ENCODE measurements at regions not wholly inside any gene's neighbourhood (a gene's known extent, or its start where the extent isn't known, plus 50 kb on each side); places are given as distances from the start of the nearest gene placed in this dataset.

DNA sequence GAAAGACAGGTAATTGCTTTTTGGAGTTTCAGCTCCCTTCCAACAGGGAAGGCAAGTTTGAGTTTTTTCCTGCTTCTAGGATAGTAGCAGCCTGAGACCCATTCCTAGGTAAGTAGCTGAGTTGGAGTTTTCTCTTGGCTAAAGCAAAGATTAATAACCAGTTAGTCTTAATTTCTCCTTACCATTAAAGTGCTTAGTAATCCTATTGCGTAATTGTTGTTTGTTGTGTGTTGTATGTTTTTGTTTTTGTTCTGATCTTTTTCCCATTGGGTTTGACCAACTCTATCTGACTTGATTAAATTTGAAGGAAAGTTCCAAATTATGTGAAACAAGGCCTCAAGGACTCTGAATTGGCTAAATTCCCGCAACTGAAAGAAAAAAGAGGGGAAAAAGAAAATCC, 83.5 kb downstream of the TBX22 start:
- no peak overlapping the region for H4K5ac ChIP-seq (ENCODE audit: low read length)
- no peaks in the 10 kb centered on the region for H3K4me1 ChIP-seq (ENCODE audit: control insufficient read depth, low read depth, low read length)
- H3K27ac ChIP-seq (ENCODE audit: low read depth, low read length) = no peak overlapping the region
- H3K36me3 ChIP-seq (ENCODE audit: control insufficient read depth, insufficient read depth, low read length) = no peaks in the 10 kb centered on the region
- H3K4me2 ChIP-seq (ENCODE audit: low read length) = no peak overlapping the region
- H3K23ac ChIP-seq (ENCODE audit: low read length) = no peak overlapping the region
- WGBS (ENCODE audit: extremely low coverage, insufficient coverage, low lambda C conversion rate) = no CpG with 5 or more reads among the region's 2 CpGs
- no peaks in the 10 kb centered on the region for H3K79me2 ChIP-seq (ENCODE audit: control insufficient read depth, insufficient read depth, low read length)
- no peak overlapping the region for H3K9ac ChIP-seq (ENCODE audit: low read length)
- no peak overlapping the region for H2BK5ac ChIP-seq (ENCODE audit: low read length)
- no peak overlapping the region for H2BK15ac ChIP-seq (replicated peaks; ENCODE audit: low read depth)
- DNase-seq = no peak
- H2BK120ac ChIP-seq (ENCODE audit: low read depth, low read length) = no peak overlapping the region
- no peak overlapping the region for H3K4ac ChIP-seq (ENCODE audit: low read depth, low read length)
- no peak overlapping the region for H4K8ac ChIP-seq (ENCODE audit: low read depth, low read length)
- no peak overlapping the region for H3K18ac ChIP-seq (ENCODE audit: low read length)
- no peak overlapping the region for H3K4me3 ChIP-seq (ENCODE audit: low read length)
- H3K56ac ChIP-seq (ENCODE audit: low read length) = no peak overlapping the region
- H2AK5ac ChIP-seq (ENCODE audit: low read length) = no peak overlapping the region
- H3K27me3 ChIP-seq (ENCODE audit: insufficient read depth, low read length, poor library complexity) = no peaks in the 10 kb centered on the region
- no peaks in the 10 kb centered on the region for H3K79me1 ChIP-seq (ENCODE audit: low read length)

DNA sequence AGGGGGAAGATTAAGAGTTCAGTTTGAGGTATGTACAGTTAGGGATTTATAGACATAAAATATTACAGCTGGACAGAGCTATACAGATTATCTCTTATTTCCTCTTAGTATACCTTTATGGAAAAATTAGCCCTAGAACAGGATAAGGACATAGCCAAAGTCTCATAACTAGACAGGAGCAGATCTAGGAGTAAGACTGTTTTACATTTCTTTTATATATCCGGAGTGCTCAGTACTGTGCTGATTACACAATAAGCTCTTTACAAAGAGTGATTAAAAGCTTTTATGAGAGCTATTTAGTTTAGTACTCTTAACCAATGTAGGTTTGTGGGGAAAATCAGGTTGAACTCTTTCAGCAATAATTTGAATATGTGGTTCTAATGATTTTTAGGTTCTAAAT, 105.8 kb downstream of the TBX22 start:
- no peak overlapping the region for H3K9ac ChIP-seq (ENCODE audit: low read length)
- no peaks in the 10 kb centered on the region for H3K79me1 ChIP-seq (ENCODE audit: low read length)
- no peak for DNase-seq
- no peaks in the 10 kb centered on the region for H3K4me1 ChIP-seq (ENCODE audit: control insufficient read depth, low read depth, low read length)
- no peak overlapping the region for H3K4ac ChIP-seq (ENCODE audit: low read depth, low read length)
- H4K5ac ChIP-seq (ENCODE audit: low read length) = no peak overlapping the region
- H3K27me3 ChIP-seq (ENCODE audit: insufficient read depth, low read length, poor library complexity) = no peaks in the 10 kb centered on the region
- no peak overlapping the region for H2BK5ac ChIP-seq (ENCODE audit: low read length)
- no peaks in the 10 kb centered on the region for H3K79me2 ChIP-seq (ENCODE audit: control insufficient read depth, insufficient read depth, low read length)
- no peak overlapping the region for H3K18ac ChIP-seq (ENCODE audit: low read length)
- no peak overlapping the region for H2BK15ac ChIP-seq (replicated peaks; ENCODE audit: low read depth)
- H2AK5ac ChIP-seq (ENCODE audit: low read length) = no peak overlapping the region
- H2BK120ac ChIP-seq (ENCODE audit: low read depth, low read length) = no peak overlapping the region
- no peak overlapping the region for H3K4me3 ChIP-seq (ENCODE audit: low read length)
- H3K23ac ChIP-seq (ENCODE audit: low read length) = no peak overlapping the region
- no peaks in the 10 kb centered on the region for H3K36me3 ChIP-seq (ENCODE audit: control insufficient read depth, insufficient read depth, low read length)
- no CpG with 5 or more reads among the region's 1 CpG for WGBS (ENCODE audit: extremely low coverage, insufficient coverage, low lambda C conversion rate)
- no peak overlapping the region for H3K56ac ChIP-seq (ENCODE audit: low read length)
- H3K4me2 ChIP-seq (ENCODE audit: low read length) = no peak overlapping the region
- H4K8ac ChIP-seq (ENCODE audit: low read depth, low read length) = no peak overlapping the region
- no peak overlapping the region for H3K27ac ChIP-seq (ENCODE audit: low read depth, low read length)

DNA sequence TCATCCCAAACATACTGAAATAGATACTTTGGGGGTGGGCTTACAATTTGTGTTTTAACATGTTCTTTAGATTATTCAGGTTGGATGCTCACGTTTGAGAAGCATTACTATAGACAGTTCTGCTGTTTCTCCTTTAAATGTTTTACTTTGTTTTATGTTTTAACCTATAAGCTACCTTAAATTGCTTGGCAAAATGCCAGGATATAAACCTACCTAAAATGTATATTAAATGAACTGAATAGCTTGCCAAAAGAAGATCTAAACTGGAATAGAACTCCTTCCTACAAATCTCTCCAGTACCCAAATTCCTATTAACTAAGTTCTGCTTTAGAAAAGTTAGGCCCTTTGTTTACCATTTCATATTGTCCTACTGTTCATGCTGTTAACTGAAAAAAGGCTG, 124.4 kb downstream of the TBX22 start:
- no peaks in the 10 kb centered on the region for H3K36me3 ChIP-seq (ENCODE audit: control insufficient read depth, insufficient read depth, low read length)
- H3K9ac ChIP-seq (ENCODE audit: low read length) = no peak overlapping the region
- H3K79me2 ChIP-seq (ENCODE audit: control insufficient read depth, insufficient read depth, low read length) = no peaks in the 10 kb centered on the region
- no peak overlapping the region for H3K4me3 ChIP-seq (ENCODE audit: low read length)
- no peak overlapping the region for H2BK15ac ChIP-seq (replicated peaks; ENCODE audit: low read depth)
- H3K4ac ChIP-seq (ENCODE audit: low read depth, low read length) = no peak overlapping the region
- no peak overlapping the region for H3K4me2 ChIP-seq (ENCODE audit: low read length)
- H3K27ac ChIP-seq (ENCODE audit: low read depth, low read length) = no peak overlapping the region
- H4K8ac ChIP-seq (ENCODE audit: low read depth, low read length) = no peak overlapping the region
- no peak overlapping the region for H4K5ac ChIP-seq (ENCODE audit: low read length)
- no peak overlapping the region for H3K18ac ChIP-seq (ENCODE audit: low read length)
- no CpG with 5 or more reads among the region's 1 CpG for WGBS (ENCODE audit: extremely low coverage, insufficient coverage, low lambda C conversion rate)
- no peaks in the 10 kb centered on the region for H3K79me1 ChIP-seq (ENCODE audit: low read length)
- H3K27me3 ChIP-seq (ENCODE audit: insufficient read depth, low read length, poor library complexity) = no peaks in the 10 kb centered on the region
- no peak overlapping the region for H3K56ac ChIP-seq (ENCODE audit: low read length)
- H2BK5ac ChIP-seq (ENCODE audit: low read length) = no peak overlapping the region
- no peaks in the 10 kb centered on the region for H3K4me1 ChIP-seq (ENCODE audit: control insufficient read depth, low read depth, low read length)
- H2AK5ac ChIP-seq (ENCODE audit: low read length) = no peak overlapping the region
- no peak for DNase-seq
- H2BK120ac ChIP-seq (ENCODE audit: low read depth, low read length) = no peak overlapping the region
- H3K23ac ChIP-seq (ENCODE audit: low read length) = no peak overlapping the region

DNA sequence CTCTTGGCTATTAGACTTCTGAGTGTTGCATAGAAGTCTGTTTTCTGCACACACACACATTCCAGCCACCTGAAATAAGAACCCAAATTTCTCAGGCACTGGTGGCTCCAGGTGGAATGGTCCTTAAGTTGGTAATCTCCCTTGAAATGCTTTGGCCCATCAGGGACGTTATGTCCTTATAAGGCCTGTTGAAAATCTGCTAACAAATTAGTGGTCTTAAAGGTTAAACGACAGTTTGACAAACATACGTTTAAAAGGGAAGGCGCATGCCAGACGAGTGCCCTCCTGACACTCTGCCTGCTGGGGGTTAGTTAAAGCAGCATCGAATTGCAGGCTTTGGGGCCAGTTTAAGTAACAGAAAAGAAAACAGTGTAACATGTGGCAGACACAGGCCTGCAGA, 125.0 kb downstream of the TBX22 start:
- H2BK120ac ChIP-seq (ENCODE audit: low read depth, low read length) = no peak overlapping the region
- H3K4me3 ChIP-seq (ENCODE audit: low read length) = no peak overlapping the region
- no peak overlapping the region for H2AK5ac ChIP-seq (ENCODE audit: low read length)
- H4K8ac ChIP-seq (ENCODE audit: low read depth, low read length) = no peak overlapping the region
- no peak overlapping the region for H2BK5ac ChIP-seq (ENCODE audit: low read length)
- H4K5ac ChIP-seq (ENCODE audit: low read length) = no peak overlapping the region
- no peaks in the 10 kb centered on the region for H3K27me3 ChIP-seq (ENCODE audit: insufficient read depth, low read length, poor library complexity)
- DNase-seq = peak; percentile 24
- no peak overlapping the region for H3K4ac ChIP-seq (ENCODE audit: low read depth, low read length)
- H3K36me3 ChIP-seq (ENCODE audit: control insufficient read depth, insufficient read depth, low read length) = no peaks in the 10 kb centered on the region
- no peak overlapping the region for H3K27ac ChIP-seq (ENCODE audit: low read depth, low read length)
- no peak overlapping the region for H3K56ac ChIP-seq (ENCODE audit: low read length)
- H3K79me2 ChIP-seq (ENCODE audit: control insufficient read depth, insufficient read depth, low read length) = no peaks in the 10 kb centered on the region
- H3K18ac ChIP-seq (ENCODE audit: low read length) = no peak overlapping the region
- WGBS (ENCODE audit: extremely low coverage, insufficient coverage, low lambda C conversion rate) = no CpG with 5 or more reads among the region's 6 CpGs
- no peak overlapping the region for H3K23ac ChIP-seq (ENCODE audit: low read length)
- no peak overlapping the region for H2BK15ac ChIP-seq (replicated peaks; ENCODE audit: low read depth)
- no peak overlapping the region for H3K4me2 ChIP-seq (ENCODE audit: low read length)
- H3K79me1 ChIP-seq (ENCODE audit: low read length) = no peaks in the 10 kb centered on the region
- no peak overlapping the region for H3K9ac ChIP-seq (ENCODE audit: low read length)
- no peaks in the 10 kb centered on the region for H3K4me1 ChIP-seq (ENCODE audit: control insufficient read depth, low read depth, low read length)

DNA sequence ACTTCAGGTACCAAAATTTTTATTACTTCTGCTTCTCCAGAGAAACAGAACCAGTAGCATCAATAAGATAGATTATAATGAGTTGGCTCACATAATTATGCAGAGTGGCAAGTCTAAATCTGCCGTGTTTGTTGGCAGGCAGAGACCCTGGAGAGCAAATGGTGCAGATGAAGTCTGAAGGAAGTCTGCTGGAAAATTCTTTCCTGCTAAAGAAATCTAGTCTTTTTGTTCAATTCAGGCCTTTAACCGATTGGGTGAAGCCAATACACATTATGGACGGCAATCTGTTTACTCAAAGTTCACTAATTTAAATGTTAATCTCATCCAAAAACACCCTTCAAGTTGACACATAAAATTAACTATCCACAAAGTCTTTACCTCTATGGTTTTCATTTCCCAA, 156.0 kb downstream of the TBX22 start:
- Histone ChIP-seq H3K56ac (ENCODE audit: low read length) (no peak overlapping the region), H3K4ac (ENCODE audit: low read depth, low read length) (no peak overlapping the region), H2AK5ac (ENCODE audit: low read length) (no peak overlapping the region), H3K18ac (ENCODE audit: low read length) (no peak overlapping the region), H3K4me3 (ENCODE audit: low read length) (no peak overlapping the region), H3K79me1 (ENCODE audit: low read length) (no peaks in the 10 kb centered on the region), H4K5ac (ENCODE audit: low read length) (no peak overlapping the region), H3K27ac (ENCODE audit: low read depth, low read length) (no peak overlapping the region), H3K9ac (ENCODE audit: low read length) (no peak overlapping the region), H3K4me1 (ENCODE audit: control insufficient read depth, low read depth, low read length) (no peaks in the 10 kb centered on the region), H2BK5ac (ENCODE audit: low read length) (no peak overlapping the region), H3K79me2 (ENCODE audit: control insufficient read depth, insufficient read depth, low read length) (no peaks in the 10 kb centered on the region), H3K4me2 (ENCODE audit: low read length) (no peak overlapping the region), H3K27me3 (ENCODE audit: insufficient read depth, low read length, poor library complexity) (no peaks in the 10 kb centered on the region), H4K8ac (ENCODE audit: low read depth, low read length) (no peak overlapping the region), H2BK120ac (ENCODE audit: low read depth, low read length) (no peak overlapping the region), H2BK15ac (replicated peaks; ENCODE audit: low read depth) (no peak overlapping the region), H3K23ac (ENCODE audit: low read length) (no peak overlapping the region), H3K36me3 (ENCODE audit: control insufficient read depth, insufficient read depth, low read length) (no peaks in the 10 kb centered on the region)
- no CpG with 5 or more reads among the region's 3 CpGs for WGBS (ENCODE audit: extremely low coverage, insufficient coverage, low lambda C conversion rate)
- DNase-seq = no peak

DNA sequence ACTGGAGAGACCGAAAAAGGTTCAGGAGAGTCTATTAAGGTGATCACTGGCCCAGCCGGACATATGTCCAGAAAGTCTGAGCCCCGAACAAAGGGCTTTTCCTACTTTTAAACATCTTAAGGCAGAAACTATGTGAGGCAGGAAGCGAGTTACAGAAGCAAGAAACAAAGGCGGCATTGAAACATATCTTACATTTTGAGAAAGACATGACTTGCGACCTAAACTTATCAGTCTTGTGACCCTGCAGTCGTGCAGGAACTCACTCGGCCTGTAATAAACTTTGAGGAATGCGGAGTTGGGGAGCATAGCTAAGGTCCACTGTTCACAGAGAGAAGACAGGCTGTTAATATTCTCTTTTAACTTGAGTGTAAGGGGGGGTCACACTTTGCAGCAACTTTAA, 158.7 kb downstream of the TBX22 start:
- no peak overlapping the region for H2BK15ac ChIP-seq (replicated peaks; ENCODE audit: low read depth)
- no peak overlapping the region for H4K5ac ChIP-seq (ENCODE audit: low read length)
- no peak overlapping the region for H3K18ac ChIP-seq (ENCODE audit: low read length)
- no peaks in the 10 kb centered on the region for H3K4me1 ChIP-seq (ENCODE audit: control insufficient read depth, low read depth, low read length)
- H3K27ac ChIP-seq (ENCODE audit: low read depth, low read length) = no peak overlapping the region
- no peak for DNase-seq
- no peak overlapping the region for H3K4ac ChIP-seq (ENCODE audit: low read depth, low read length)
- no CpG with 5 or more reads among the region's 9 CpGs for WGBS (ENCODE audit: extremely low coverage, insufficient coverage, low lambda C conversion rate)
- H3K79me2 ChIP-seq (ENCODE audit: control insufficient read depth, insufficient read depth, low read length) = no peaks in the 10 kb centered on the region
- H3K23ac ChIP-seq (ENCODE audit: low read length) = no peak overlapping the region
- H3K9ac ChIP-seq (ENCODE audit: low read length) = no peak overlapping the region
- H3K4me2 ChIP-seq (ENCODE audit: low read length) = no peak overlapping the region
- no peak overlapping the region for H2AK5ac ChIP-seq (ENCODE audit: low read length)
- H3K27me3 ChIP-seq (ENCODE audit: insufficient read depth, low read length, poor library complexity) = no peaks in the 10 kb centered on the region
- H3K79me1 ChIP-seq (ENCODE audit: low read length) = no peaks in the 10 kb centered on the region
- H3K4me3 ChIP-seq (ENCODE audit: low read length) = no peak overlapping the region
- H2BK5ac ChIP-seq (ENCODE audit: low read length) = no peak overlapping the region
- no peak overlapping the region for H2BK120ac ChIP-seq (ENCODE audit: low read depth, low read length)
- H3K36me3 ChIP-seq (ENCODE audit: control insufficient read depth, insufficient read depth, low read length) = no peaks in the 10 kb centered on the region
- H3K56ac ChIP-seq (ENCODE audit: low read length) = no peak overlapping the region
- H4K8ac ChIP-seq (ENCODE audit: low read depth, low read length) = no peak overlapping the region

All from mesendoderm (in vitro differentiated cells).